Stimulated activated CD4-positive, alpha-beta T cell treated with anti-CD3 and anti-CD28 coated beads, TNF-alpha, amount 100 ng/mL, for 24 hours (primary cell): ENCODE measurements at regions not wholly inside any gene's neighbourhood (a gene's known extent, or its start where the extent isn't known, plus 50 kb on each side); places are given as distances from the start of the nearest gene placed in this dataset.
A peak's percentile ranks its signal among the peaks of the same experiment; 100 is the strongest.
"Not testable (repeated sequence)": the region's sequence is repeated elsewhere in the genome, so short reads cannot be mapped to it uniquely, and the experiment has no call there.

Experiments used
- DNase-seq, 3 experiments: peaks; one replicate each; pipeline ENCODE4 v3.0.0-alpha.2; 2020; ENCODE audit warnings: low read depth in 3 of 3

DNA sequence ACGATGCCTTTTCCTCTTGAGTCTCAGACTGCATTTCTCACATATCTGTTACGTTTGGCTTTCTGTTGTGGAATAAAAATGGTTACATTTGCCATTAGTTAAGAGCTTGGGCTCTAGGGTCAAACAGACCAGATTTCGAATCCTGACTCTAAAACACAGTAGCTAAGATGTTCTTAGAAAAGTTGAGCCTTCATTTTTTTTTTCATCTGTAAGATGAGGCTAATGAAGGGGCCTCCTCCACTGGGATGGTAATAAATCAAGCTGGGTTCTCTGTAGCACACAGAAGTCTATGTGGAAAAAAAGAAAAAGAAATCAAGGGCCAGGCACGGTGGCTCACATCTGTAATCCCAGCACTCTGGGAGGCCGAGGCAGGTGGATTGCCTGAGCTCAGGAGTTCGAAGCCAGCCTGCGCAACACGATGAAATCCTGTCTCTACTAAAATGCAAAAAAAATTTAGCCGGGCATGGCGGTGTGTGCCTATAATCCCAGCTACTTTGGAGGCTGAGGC lies 49.9 kb upstream of the CAPRIN1 start:
- DNase-seq: no peak

DNA sequence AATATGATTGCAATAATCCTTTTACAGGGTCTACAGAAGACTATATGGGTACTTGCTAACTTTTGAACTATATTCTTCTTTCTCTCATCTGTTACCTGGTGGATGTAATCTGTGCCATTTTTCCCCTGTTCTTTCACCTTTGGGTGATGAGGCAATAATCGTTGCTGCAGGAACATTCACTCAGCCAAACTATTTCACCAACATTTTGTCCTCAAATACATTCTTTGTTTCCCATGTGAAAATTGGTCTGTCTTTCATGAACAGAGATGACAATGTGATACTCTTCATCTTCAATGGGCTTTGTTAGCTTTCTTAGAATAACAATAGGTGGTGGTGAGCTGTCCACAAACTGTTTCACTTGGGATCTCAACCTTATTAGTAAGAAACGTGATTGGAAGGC lies 52.1 kb upstream of the CAPRIN1 start:
- no peak for DNase-seq

- no peak for DNase-seq
Observed at GRCh38 chr11:33997584-33998251, 53.8 kb upstream of the CAPRIN1 start.

DNA sequence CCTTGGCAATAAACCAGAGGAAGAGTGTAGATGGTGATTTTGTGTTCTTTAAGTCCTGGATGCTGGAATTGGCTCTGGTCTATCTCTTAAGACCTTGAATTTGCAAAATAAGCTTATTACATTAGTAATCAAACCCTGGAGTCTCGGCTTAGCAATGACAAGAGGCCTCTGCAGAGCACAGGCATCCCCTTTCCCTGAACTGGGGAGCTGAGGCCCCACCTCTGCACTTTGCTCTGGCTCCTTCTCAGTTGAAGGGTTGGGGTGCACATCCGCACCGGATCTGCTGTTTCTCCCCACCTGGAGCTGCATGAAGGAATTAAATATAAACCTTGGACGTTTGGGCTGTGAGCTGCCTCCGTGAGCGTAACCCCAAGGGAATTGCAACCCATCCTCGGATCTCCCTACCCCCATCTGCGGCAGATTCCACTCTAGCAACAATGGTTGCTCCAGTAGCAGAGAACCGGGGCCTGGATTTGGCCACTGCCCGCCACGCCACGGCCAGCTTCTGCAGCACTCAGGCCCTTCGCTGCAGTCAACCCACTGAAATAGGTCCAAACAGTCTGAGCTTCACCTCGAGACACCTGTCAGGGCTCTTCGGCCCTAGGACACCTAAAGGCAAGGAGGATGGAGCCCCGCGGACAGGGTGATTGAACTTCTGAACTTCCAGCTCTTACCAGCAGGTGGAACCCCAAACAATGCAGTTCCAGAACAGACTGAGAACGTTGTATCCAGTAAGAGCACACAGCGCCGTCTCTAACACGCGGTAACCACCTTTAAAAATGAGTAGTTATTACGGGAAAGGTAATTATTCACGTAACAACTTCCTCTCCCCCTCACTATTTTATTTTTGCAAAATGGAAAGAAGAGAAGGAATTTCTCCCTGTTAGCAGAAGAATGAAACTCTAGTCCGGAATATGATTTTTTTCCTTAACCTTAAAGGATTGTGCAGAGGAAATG lies 54.8 kb upstream of the CAPRIN1 start:
- DNase-seq: peak; percentile 38 to 68 (median 62)

GRCh38 chr11:33994937-33995336 lies 56.6 kb upstream of the CAPRIN1 start:
- no peak for DNase-seq

DNA sequence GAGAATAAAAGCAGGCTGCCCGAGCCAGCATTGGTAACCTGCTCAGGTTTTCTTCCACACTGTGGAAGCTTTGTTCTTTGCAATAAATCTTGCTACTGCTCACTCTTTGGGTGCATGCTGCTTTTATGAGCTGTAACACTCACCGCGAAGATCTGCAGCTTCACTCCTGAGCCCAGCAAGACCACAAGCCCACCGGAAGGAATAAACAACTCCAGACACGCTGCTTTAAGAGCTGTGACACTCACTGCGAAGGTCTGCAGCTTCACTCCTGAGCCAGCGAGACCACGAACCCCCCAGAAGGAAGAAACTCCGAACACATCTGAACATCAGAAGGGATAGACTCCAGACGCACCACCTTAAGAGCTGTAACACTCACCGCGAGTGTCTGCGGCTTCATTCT lies 60.4 kb upstream of the CAPRIN1 start:
- DNase-seq: not testable (repeated sequence)

- DNase-seq: not testable (repeated sequence)
Observed at GRCh38 chr11:33990131-33990530, 61.4 kb upstream of the CAPRIN1 start.

DNA sequence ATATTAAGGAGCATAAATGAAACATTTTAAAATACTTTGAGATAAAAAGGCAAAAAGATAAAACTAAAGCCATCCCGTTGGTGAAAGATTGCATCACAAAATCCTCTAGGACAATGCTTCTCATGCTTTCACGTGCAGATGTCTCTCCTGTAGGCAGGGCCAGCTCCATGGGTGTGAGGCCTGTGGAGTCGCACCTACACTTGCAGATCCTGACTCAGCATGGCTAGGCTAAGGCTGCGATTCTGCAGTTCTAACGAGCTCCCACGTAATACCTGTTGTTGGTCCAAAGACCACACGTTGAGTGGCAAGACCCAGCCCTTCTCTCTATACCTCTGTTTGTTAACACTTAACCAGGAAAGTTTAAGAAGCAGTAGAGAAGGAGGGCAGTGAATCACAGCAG lies 62.1 kb upstream of the CAPRIN1 start:
- no peak for DNase-seq

DNA sequence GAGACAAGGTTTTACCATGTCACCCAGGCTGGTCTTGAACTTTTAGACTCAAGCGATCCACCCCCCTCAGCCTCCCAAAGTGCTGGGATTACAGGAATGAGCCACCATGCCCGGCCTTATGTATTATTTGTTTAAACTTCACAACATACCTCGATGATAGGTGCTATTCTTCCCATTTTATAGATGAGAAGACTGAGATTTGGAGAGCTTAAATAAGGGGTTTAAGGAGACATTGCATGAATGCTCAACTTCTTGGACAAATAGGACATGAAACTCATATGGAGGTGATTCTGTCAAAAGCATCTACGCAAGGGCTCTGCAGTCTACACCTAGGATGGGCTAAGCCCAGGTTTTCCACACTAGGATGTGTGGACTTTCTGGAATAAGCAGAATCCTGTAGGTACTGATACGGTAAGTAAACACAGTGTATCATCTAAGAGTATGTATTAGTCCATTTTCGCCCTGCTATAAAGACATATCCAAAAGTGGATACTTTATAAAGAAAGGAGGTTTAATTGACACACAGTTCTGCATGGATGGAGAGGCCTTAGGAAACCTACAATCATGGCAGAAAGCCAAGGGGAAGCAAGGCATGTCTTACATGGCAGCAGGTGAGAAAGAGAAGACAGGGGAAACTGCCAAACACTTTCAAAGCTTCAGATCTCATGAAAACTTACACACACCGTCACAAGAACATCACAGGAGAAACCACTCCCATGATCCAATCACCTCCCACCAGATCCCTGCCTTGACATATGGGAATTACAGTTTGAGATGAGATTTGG lies 62.8 kb upstream of the CAPRIN1 start:
- DNase-seq: no peak

- peak; percentile 58 to 70 (median 59) for DNase-seq
Observed at GRCh38 chr11:33987975-33988580, 63.5 kb upstream of the CAPRIN1 start.

- no peak for DNase-seq
Observed at GRCh38 chr11:33987545-33987944, 64.0 kb upstream of the CAPRIN1 start.

DNA sequence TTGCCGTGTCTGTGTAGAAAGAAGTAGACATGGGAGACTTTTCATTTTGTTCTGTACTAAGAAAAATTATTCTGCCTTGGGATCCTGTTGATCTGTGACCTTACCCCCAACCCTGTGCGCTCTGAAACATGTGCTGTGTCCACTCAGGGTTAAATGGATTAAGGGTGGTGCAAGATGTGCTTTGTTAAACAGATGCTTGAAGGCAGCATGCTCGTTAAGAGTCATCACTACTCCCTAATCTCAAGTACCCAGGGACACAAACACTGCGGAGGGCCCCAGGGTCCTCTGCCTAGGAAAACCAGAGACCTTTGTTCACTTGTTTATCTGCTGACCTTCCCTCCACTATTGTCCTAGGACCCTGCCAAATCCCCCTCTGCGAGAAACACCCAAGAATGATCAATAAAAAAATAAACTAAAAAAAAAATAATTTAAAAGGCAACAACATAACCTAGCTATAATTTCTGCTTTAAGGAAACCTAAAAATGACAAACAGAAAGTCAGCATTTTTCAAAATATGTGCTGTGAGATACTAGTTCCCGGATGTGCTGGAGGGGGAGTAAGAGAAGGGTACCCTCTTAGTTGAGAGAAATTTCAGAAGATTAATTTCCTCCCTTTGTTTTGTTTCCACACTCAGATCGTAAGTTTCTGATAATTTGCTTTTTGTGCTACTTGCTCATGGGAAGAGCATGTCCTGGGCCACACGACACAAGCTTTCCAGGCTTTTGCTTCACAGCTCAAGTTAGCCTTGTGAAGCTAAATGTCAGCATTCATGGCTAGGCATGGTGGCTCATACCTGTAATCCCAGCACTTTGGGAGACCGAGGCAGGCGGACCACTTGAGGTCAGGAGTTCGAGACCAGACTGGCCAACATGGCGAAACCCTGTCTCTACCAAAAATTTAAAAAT lies 64.7 kb upstream of the CAPRIN1 start:
- not testable (repeated sequence) for DNase-seq

- no peak for DNase-seq
Observed at GRCh38 chr11:33984682-33985389, 66.7 kb upstream of the CAPRIN1 start.

DNA sequence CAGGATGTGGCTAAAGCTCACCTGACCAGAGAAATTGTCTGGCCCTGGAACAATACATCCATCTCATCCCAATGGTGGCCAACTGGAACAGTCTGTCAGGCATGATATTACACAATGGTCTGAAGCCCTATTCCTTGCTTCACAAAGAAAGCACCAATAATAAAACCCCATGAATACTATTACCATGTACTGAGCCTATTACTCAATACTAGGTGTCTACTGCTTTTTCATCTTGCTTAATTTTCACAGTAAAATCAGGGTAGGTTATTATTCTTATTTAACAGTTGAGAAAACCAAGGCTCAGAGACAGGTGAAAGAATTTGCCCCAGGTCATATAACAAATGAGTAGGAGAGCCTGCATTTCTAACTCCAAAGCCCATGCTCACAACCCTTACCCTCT lies 68.9 kb upstream of the CAPRIN1 start:
- no peak for DNase-seq

DNA sequence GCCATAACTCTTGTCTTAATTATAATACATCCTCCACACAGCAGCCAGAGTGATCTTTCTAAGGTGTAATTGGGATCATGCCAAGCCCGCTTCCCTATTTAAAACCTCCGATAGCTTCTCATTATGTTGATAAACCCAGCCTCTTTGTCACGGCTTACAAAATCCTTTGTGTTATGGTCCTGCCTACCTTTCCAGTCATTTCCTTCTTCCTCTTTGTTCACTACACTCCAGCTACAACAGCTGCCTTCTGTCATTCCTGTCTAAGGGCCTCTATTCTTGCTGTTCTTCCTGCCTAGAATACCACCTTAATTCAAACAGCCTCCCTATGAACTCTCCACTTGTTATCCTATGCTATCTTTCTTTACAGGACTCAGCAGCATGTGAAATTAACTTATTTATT lies 70.6 kb upstream of the CAPRIN1 start:
- no peak for DNase-seq

DNA sequence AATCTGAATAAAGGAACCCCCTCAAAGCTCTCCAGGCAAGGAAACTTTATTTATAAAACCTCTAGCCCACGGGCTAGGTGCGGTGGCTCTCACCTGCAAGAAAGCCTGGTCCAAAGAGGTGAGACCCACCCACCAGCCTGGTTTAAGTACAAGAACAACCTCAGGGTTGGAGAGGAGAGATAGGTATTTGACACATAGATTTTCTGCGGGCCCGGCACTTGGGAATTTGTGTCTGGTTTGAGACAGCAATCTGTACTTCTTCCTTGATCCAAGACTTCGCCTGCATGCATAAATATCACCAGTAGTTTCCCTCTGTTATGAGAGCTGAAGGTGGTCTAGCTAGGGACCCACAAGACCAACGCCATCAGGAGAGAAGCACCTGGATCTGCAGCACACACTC lies 73.2 kb upstream of the CAPRIN1 start:
- no peak for DNase-seq

DNA sequence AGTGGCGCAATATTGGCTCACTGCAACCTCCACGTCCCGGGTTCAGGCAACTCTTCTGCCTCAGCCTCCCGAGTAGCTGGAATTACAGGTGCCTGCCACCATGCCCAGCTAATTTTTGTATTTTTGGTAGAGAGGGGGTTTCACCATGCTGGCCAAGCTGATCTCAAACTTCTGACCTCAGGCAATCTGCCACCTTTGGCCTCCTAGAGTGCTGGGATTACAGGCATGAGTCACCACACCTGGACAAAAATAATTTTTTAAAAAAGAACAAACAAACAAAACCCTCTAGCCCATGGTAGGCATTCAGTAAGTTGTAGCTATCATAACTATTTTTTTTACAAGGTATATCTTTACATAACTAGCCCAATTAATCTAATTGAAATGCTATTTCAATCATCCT lies 73.9 kb upstream of the CAPRIN1 start:
- no peak for DNase-seq

GRCh38 chr11:33976495-33977199 lies 74.9 kb upstream of the CAPRIN1 start:
- DNase-seq: no peak

DNA sequence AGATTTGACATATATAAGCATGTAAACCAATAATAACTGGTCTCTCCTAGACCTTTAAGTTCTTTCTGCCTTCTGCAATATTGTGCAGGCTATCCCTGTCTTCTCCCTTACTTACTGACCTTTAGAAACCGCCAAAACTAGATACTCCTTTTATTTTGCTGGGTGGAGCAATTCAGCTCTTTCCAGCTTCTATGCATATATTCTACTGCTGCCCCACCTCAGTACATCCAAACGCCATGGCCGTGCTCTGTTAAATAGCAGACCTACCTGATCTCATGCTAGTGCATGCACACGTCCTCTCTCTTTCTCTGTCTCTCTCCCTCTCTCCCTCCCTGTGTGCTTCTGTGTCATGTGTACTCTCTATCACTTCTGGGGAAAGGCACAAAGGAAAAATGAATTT lies 76.7 kb upstream of the CAPRIN1 start:
- no peak for DNase-seq
